HG03469 (cell line): ENCODE measurements at regions not wholly inside any gene's neighbourhood (a gene's known extent, or its start where the extent isn't known, plus 50 kb on each side); places are given as distances from the start of the nearest gene placed in this dataset.
"Not testable (repeated sequence)": the region's sequence is repeated elsewhere in the genome, so short reads cannot be mapped to it uniquely, and the experiment has no call there.

ENCODE experiments used
- ATAC-seq: cut with Tn5 transposase; IDR thresholded peaks from one replicate; pipeline ENCODE4 v1.9.1; 2021; ENCODE audit warnings: mild to moderate bottlenecking, moderate library complexity, moderate number of reproducible peaks; ENCODE audit not compliant: unreplicated experiment

DNA sequence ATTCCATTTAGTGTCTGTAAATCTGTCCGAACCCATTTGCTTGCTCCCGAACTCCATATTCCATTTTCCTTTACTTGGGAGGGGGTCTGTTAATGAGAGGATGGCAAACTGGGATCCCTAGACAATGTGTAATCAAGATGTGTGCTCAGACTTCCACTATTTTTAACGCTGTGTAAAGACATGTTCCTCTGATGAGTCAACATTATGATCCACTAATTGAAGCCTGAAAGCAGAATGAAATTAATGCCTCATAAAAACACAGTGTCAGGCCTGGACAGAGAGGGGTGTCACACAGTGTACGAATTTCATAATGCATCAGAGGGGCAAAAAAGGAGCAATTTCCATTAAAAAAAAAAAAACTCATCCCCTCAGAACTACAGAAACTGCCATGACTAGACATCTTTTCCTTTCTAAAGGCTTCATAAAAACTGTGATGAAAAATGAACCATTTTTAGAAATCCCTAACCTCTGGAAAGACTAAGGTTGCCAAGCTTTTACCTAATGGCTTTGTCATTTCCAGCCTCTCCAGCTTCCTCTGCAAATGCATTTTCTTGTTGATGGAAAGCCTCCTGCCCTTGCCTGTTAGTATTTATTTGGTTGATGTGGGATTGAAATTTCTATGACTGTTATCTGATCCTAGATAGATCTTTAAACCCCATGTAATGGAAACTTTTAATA, 209.2 kb upstream of the DCC start:
- no peak for ATAC-seq

DNA sequence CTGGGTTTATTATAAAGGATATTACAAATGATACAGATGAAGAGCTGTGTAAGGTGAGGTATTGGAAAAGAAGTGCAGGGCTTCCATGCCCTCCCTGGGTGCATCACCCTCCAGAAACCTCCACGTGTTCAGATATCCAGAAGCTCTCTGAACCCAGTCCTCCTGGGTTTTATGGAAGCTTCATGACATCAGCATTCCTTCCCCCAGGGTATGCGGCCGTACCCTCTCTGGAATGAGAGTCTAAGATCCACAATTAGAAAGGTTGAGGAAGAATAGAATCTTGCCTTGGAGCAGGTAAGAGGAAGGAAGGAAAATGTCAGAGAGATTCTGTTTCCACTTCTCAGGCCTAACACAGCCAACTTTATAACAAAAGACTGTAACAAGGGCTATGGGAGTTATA, 208.2 kb upstream of the DCC start:
- no peak for ATAC-seq

DNA sequence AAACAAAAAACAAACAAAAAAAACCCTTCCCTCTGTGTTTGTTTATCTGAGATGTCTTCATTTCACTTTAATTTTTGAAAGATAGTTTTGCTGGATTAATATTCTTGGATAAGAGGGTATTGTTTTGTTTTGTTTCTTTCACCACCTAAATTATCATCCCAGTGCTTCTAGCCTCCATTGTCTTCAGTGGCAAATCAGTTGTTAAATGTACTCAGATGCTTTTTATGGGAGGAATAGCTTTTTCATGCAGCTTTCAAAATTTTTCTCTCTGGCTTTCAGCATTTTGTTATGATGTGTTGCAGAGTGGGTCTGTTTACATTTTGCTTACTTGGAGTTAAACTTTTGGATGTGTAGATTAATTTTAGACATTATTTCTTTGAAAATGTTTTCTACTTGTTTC, 203.5 kb upstream of the DCC start:
- no peak for ATAC-seq

DNA sequence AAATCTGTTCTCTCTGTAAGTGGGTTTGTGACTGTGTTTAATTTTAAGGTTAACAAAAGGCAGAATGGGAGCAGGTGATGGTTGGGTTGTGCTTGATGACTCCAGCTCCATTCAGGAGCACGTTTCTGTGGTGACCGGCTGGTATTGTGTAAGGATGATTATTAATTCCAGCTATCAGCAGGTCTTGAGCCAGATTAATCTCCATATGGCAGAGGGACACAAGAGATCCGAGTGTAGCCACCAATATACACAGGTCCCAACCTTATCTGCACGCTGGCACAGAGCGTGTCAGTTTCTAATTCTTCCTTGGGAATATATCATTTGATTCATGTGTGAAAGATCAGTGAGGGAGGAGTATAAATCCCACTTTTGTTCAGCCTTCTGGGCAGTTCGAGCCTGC, 199.0 kb upstream of the DCC start:
- ATAC-seq = no peak

DNA sequence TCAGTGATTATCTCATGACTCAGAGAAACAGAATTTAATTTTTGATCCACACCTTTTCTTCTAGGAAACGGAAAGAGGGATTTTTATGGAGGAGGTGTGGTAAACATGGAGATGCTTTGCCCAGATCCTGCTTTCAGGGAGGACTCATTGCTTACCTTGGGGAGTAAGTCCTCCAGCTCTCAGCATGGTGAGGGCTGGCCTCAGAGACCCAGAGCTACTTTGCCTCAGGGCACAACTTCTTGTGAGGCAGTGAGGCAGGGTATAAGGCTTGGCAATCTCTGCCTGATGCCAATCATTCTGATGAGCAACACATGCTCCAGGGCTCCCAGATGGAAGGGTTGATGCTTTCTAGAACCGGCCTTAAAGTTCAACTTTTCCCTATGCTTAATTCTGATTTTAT, 189.9 kb upstream of the DCC start:
- no peak for ATAC-seq

DNA sequence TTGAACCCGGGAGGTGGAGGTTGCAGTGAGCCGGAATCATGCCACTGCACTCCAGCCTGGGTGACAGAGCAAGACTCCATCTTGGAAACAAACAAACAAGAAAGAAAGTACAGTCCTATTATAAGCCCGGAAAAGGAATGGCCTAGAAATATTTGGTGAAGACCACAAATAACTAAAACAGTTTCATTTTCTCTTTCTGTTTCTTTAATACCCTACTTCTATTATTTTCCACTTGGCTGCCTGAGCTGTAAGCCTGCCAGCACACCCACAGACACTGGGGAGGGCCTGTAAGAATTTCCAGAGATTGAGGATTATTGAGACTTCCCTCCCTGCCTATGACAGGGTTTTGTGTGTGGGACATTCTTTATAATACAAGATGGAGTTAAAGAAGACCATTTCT, 188.0 kb upstream of the DCC start:
- ATAC-seq = no peak

DNA sequence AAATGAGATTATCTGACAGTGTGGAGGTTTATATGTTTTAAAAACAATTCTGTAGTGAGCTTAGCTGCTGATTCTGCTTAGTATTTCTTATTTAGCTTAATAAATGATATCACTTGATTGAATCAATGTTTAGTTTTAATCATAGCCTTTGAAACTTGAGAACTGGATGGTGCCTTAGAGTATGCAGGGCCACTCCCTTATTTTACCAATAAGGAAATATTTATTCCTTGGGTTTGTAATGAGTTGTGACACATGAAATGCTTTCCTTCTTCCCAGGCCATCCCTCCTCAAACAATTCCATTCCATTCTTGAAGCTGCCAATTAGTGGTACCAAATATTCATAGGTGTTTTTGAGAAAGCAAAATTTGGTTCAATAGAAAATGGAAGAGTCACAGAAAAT, 183.8 kb upstream of the DCC start:
- ATAC-seq = no peak

DNA sequence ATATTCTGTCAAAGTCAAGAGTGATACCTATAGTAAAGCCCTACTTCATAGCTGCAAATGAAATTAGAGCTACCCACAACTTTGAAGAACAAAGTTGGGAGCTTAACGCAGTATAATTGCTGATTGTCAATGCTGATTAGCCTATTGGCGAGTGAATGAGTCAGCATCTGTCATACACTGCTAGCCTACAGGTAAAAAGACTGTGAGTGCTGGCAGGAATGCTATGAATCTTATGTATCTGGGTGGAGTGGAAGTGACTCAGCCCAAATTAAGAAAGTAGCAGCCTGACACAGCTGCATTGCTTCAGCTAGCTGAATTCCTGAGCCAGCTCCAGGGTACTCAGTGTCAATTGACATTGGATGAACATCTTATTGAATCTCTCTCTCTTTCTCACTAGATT, 179.4 kb upstream of the DCC start:
- ATAC-seq = no peak

DNA sequence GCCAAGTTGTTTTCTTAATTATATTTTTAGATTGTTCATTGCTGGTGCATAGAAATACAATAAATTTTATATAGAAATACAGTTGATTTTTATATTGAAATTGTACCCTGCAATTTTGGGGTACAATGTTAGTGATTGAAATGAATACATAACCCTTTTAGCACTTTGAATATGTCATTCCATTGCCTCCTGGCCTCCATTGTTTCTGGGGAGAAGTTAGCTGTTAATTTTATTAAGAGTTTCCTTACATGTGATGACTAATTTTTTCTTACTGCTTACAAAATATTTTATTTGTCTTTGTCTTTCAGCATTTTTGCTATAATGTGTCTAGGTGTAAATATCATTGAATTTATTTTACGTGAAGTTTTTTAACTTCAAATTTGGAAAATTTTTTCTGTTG, 176.5 kb upstream of the DCC start:
- no peak for ATAC-seq

DNA sequence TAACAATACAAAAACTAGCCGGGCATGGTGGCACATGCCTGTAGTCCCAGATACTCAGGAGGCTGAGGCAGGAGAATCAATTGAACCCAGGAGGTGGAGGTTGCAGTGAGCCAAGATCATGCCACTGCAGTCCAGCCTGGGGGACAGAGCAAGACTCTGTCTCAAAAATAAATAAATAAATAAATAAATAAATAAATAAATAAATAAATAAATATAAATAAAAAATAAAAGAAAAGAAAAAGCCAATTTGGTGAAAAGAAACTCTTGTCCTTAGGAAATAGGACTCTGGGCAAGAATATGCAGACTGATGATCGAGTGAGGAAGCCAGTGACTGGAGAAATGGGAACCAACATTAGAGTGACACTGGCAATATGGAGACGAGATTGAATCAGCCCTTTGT, 171.9 kb upstream of the DCC start:
- ATAC-seq = not testable (repeated sequence)

DNA sequence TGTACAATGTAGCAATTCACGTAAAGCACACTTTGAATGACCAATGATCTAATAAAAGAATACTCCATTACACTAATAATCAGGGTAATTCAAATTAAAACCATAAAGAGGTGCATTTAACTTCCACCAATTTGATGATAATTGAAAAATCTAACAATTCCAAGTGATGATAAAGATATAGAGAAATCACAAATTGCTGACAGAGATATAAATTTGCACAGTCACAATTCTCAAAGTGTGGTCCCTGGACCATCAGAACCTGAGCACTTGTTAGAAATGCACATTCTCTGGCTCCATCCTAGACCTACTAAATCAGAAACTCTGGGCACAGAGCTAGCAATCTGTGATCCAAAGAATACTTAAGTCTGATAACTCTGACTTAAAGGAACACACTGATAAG, 165.8 kb upstream of the DCC start:
- ATAC-seq = no peak

DNA sequence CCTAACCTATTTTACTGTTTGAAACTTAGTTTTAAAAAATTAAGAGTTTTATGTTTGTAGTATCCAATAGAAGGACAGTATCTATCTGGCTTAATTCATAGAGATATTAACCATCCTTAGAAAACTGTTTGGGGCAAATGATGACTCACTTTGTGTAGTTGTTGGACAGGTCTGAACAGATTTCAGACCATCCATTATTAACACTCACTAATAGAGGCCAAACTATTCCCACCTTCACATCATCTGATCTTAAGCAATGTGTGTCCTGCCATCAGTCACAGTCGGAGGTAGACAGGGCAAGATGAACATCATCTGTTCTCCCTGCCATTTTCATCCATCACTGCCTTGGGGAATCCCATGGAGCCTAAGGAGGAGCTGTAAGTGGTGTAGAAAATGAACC, 164.6 kb upstream of the DCC start:
- no peak for ATAC-seq

DNA sequence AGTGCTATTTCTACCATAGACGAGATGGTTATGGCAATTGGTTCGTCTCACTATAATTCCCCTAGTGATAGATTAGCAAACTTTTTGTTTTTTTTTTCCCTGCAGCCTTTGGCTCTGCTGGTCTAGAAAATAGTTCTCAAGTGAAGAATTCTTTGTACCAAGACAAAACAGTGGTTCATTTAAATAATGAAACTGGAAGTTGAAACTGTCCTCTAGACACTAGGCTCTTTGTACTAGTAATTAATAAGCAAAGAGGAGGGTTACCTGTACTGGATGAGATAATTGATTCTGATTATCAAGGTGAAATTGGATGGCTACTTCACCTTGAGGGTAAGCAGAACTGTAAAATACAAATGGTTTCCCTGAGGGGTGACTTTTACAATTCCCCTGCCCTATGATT, 156.9 kb upstream of the DCC start:
- ATAC-seq = no peak

DNA sequence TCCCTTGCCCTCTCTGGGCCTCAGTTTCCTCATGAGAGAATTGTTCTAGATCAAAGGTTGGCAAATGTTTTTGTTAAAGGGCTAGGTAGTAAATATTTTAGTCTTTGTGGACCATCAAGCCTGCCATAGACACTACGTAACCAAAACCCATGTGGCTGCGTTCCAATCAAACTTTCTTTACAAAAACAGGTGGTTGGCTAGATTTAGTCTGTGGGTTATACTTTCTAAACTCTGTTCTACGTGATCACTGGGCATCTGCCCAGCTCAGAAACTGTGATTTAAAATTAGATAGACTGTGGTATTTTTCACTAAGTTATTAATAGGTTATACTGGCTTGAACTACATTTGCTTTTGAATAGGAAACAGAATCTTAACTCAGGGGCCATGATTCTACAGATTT, 149.8 kb upstream of the DCC start:
- no peak for ATAC-seq

DNA sequence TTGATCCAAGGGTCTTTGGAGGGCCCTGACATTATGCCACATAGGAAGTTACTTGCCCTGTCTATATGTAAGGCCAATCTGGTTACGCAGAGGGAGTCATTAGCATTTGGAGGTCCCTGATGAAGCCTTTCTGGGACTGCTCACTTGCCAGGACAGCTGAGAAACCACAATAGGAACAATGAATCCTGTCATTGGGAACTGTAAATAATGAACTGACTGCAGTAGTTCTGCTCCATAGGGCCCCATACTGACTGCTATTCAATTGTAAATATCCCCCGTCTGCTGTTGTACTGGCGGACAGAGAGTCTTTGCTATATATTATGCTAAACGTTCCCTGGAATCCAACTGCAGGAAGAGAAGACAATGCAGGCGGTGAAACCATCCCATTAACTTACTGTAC, 149.4 kb upstream of the DCC start:
- no peak for ATAC-seq

DNA sequence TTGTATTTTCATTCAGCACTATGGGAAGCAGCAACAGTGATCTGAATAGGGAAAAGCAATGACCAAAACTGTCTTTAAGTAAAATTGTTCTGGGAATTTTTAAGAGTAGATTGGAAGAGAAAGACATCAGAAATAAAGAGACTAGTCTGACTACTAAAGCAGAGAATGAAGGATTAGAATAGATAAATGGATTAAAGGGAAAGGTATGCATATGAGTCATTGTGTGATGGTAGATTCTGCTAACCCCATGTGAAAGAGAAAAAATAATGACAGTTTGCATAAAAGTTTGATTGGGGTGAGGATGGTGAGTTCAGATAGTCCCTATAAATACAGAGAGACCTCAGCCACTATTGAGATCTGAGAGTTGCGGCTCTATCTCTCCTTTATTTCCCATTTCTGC, 139.6 kb upstream of the DCC start:
- ATAC-seq = no peak

DNA sequence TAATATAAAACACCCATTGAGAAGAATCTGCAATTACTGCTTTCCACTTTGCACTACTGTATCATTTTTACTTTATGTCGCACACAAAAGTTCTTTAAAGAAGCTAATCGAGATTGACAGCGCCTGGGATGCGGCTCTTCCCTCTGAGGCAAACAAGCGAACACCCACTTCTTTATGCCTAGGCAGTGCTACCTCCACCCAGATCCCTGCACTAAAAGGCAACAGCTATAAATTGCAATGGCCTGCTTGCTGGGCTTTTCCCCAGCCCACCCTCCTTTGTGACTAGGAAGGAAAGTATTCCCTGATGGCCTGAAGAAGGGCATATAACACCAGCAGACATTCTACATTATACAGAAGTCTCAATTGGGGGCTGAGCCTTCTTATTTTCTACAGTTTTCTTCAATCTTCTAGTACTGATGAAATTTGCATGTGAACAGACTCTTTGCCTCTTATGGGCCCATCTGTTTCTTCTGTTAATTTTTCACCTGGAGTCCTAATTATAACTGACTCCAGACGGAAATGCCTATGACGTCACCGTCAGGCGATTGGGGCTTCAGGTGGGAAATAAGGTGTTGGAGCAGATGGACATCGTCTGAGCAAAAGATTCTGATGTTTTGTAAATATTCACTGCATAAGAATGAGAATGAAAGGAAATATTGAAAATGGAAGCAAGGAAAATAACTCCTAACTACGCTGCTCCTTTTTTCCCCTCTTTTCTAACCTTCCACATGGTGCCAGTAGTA, 138.9 kb upstream of the DCC start:
- no peak for ATAC-seq

DNA sequence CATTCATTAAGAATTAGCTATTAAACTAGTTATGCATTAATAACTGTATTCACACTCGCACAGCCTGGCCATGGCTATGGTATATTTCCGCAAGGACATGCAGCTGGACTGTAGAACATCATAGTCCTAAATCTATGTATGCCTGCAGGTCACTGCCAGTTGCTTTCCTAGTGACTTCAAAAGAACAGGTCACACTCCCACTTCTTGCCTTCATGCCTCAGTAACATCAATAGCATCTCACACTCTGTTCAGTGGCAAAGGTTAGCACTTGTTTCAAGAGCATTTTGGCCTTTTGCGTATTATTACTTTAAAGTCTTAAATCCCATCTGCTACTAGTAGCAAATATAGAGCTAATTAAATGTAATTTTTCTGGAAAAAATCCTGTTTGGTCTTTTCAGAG, 131.4 kb upstream of the DCC start:
- ATAC-seq = no peak

DNA sequence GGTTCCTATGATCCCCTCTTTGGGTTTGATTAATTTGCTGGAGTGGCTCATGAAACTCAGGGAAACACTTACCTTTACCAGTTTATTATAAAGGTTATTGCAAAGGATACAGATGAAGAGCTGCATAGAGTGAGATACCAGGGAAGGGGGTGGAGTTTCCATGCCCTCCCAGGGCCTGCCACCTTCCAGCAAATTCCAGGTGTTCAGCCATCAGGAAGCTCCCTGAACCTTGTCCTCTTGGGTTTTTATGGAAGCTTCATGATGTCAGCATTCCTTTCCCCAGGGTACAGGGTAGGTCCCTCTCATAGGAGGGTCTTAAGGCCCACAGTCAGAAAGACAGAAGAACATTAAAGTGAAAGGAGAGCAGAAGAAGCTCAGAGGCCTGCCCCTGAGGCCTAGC, 123.9 kb upstream of the DCC start:
- ATAC-seq = no peak

DNA sequence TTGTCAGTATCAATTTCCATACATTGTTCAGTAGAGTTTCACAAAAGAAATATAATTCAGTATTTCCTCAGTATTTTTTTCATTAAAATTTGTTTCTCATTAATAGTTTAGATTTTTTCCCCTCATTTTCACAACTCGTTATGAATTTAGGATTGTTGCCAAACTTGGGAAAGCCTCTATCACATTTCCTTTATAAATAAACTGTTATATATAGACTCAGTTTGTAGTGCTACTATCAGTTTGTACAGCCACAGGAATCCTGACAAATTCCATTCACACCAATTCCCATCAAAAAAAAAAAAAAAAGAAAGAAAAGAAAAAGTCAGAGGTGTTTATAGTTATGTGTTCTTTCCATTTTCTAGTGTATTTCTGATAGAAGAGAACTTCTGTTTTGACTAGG, 123.3 kb upstream of the DCC start:
- no peak for ATAC-seq

DNA sequence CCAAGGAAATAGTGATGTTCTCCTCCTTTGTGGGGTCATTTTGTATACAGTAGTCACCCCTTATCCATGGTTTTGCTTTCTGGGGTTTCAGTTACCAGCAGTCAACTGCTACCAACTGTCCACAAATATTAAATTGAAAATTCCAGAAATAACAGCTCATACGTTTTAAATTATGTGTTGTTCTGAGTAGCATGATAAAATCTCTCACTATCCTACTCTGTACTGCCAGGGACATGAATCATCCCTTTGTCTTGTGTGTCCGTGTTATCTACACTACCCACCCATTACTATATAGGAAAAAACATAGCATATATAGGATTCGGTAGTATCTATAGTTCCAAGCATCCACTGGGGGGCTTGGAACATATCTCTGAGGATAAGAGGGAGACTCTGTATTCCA, 120.9 kb upstream of the DCC start:
- no peak for ATAC-seq

DNA sequence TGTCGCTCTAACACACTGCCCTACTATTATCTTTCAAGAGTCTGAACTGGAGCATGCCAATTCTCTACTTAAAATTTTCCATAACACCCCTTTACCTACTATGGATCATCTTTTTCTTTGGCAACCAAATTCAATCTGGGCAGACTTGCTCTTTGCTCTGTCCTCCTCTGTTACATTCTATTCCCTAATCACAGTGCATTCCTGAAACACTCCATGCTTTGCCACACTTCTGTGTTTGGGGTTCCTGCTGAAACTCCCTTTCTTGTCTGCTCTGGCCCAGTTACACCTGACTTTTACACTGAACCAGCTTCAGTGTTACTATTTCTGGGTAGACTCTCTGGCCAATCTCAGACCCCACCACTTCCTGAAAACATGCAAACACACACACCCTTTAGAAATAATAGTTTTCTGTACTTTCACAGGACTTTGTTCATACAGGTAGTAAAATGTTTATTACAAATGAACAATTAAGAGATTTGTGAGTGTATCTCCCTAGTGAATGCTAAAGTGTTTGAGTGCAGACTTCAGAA, 119.9 kb upstream of the DCC start:
- ATAC-seq = no peak

DNA sequence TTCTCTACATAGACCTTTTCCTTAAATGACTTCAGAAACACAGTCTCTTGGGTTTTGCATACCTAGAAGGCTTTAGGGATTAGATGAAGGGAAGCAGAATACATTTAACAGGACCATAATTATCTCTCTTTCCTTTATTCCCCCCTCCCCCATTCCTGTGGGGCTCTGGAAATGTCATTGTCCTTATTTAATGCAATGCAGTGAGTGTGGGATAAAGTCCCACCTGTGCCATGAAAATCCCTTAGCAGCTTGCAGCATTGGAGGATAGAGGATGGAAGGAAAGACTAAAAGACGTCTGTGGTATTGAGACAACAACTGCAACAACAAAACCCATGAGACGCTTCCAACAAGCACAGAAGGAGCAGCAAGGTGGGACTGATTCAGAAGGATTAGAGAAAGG, 117.8 kb upstream of the DCC start:
- ATAC-seq = no peak
